SK-N-SH treated with all-trans-retinoic acid at 6 μM for 48 hours (cell line): ENCODE measurements at regions not wholly inside any gene's neighbourhood (a gene's known extent, or its start where the extent isn't known, plus 50 kb on each side); places are given as distances from the start of the nearest gene placed in this dataset.
"Not testable (repeated sequence)": the region's sequence is repeated elsewhere in the genome, so short reads cannot be mapped to it uniquely, and the experiment has no call there.

Source experiments
- ARNTL ChIP-seq: fragments of 450-650 bp; formaldehyde crosslinking; IDR thresholded peaks from 2 replicates; pipeline ENCODE4 v1.5.0; 2020; ENCODE audit warnings: low read depth, mild to moderate bottlenecking, moderate library complexity, borderline replicate concordance
- ESRRG ChIP-seq: fragments of 250-450 bp; sonication (Bioruptor Pico); IDR thresholded peaks from 2 replicates; pipeline ENCODE4 v1.6.1; 2021; ENCODE audit warnings: mild to moderate bottlenecking
- RARB ChIP-seq: fragments of 250-450 bp; sonication (Bioruptor Pico); IDR thresholded peaks from 2 replicates; pipeline ENCODE4 v1.8.0; 2021; ENCODE audit warnings: mild to moderate bottlenecking, moderate library complexity

DNA sequence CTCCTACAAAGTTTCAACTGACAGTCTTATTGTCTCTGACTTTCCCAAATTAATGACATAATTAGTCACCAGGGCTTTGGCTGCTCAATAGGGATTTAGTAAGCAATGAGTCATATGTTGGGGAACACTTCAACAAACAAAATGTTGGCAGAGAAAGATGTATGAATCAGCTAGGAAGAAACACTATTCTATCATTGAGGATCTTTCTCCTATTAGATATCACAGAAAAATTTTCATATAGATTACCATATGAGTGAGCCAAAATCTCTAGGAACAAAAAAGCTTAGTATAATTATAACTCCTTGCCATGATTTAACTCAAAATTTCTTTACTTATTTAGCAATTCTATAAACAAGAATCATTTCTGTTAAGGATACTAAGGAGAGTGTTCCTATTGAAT is 286.3 kb upstream of the PRSS16 start:
- not testable (repeated sequence) for TF ChIP-seq ESRRG; ARNTL (CRISPR knock-in tag); RARB (CRISPR knock-in tag)
